IPS-NIHi7 (cell line): ENCODE measurements at regions not wholly inside any gene's neighbourhood (a gene's known extent, or its start where the extent isn't known, plus 50 kb on each side); places are given as distances from the start of the nearest gene placed in this dataset.
"Not testable (repeated sequence)": the region's sequence is repeated elsewhere in the genome, so short reads cannot be mapped to it uniquely, and the experiment has no call there.

Source experiments
- DNase-seq: peaks from one replicate; pipeline ENCODE4 v3.0.0; 2012; ENCODE audit warnings: mixed read lengths; ENCODE audit errors: extremely low spot score

DNA sequence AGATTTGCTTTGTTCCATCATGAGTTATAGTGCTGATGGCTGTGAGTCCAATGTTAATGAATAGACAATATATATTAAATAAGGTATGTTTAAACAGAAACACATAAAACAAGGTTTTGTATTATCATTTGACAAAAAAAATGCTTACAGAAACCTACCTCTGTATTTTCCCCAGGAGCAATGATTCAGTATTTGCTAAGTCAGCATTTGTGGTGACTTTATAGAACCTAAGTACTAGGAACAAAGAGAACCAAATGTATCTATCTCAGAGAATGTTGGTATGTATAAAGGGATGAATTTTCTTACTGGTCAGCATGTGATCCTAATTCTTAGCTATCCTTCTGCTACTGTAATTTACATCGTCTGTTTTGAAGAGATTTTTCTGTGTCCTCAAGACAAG, 421.5 kb upstream of the SEL1L start:
- DNase-seq, result no peak

DNA sequence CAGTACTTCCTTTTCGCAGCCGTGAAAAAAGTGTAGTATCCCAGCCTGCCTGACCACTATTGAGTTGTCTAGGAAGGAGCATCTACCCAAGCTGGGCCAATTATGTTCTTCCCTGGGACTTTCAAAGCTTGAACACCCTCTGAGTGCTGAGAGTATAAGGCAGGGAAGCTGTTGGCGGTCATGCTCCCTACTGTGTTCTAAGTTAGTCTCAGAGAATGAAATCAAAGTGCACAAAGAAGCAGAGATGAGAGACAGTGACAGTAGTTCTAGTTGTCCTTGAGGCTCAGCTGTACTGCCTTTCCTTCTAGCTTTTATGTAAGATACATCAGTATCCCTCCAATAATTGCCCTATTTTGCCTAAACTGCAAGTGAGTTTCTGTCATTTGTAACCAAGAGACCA, 427.1 kb upstream of the SEL1L start:
- DNase-seq, result no peak

DNA sequence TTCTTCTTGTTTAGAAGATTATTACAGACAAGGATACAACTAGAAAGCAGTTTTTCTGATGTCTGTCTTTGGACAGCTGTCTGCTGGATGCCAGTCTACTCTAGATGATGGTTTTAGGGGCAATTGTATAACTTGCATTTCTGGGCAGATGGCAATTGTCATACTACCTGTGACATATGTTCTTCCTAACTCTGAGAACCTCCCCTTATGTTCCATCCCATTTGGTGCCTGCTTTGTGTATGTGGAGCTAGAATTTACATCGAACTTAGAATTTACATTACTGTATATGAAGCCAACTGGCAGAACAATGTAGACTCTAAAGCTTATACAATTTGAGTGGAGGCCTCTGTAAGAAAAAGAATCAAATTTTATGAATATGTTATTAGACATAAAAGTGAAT, 430.2 kb upstream of the SEL1L start:
- no peak for DNase-seq

DNA sequence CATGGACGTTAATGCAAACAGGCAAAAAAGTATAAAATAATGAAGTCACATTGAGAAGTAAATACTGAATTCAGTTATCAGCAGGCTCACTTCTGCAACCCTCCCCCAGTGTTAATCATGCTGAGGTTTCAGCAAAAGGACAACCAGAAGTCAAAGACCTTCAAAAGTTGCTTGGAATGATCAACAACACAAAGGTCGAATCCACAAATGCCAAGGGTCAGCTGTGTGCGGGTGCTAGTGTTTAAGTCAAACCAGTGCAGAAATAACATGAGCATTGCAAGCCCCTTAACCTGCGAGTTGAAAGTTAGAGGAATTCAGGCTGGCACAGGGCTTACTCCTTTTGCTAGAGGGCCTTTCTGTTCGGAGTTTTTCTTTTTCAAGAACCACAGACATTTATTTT, 436.7 kb upstream of the SEL1L start:
- DNase-seq, result no peak

DNA sequence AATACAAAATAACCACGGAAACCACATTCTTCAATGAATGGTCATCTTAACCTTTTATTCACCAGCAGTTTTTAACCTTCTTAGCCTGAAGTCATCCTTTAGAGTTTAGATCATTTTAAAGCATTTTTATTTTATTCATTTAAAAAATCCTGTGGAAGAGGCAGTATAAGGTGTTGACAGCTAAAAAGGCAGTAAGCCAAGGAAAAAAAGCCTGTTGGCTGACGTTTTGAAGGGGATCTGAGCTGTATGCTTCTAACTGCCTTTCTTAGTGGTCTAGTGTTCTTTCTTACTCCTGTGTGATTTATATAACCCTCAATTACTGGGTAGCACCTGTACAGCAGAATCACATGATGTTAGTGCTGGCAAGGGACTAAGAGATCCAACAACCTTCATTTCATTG, 438.3 kb upstream of the SEL1L start:
- DNase-seq, result no peak

DNA sequence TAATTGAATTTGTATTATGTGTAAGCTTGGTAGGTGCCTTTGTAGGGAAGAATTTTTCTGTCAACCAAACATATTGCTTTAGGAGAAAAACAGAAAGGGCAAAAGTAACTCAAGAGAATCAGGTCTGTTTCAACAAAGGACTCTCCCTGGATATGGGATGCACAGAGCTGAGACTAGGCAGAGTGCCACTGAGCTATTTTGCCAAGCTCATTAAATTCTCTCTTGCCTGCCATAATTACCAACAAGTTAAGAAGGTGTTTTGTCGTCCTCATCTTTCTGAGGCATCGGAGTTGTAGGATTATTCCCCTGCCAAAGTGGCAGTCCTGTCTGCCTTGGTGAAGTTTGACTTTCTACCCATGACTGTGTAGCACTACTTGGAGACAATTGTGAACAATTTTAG, 438.9 kb upstream of the SEL1L start:
- DNase-seq, result no peak

DNA sequence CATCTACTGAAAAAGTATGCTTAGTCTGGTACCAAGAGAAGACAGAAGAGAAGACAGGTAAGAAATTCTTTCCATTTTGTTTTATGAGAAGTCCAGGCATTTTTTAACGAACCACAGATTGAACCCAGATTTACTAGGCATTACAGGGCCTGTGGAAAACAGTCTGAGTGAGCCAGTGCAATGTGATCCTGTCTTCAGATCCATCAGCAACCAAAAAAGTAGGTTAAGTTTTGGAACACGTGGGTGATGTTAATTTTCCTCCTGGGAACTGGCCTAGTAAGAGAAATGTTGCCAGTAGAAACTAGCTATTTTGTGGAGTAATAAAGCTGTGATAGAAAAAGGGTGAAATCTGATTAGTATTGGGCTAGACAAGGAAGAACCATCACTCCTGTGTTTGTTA, 440.9 kb upstream of the SEL1L start:
- DNase-seq, result no peak

DNA sequence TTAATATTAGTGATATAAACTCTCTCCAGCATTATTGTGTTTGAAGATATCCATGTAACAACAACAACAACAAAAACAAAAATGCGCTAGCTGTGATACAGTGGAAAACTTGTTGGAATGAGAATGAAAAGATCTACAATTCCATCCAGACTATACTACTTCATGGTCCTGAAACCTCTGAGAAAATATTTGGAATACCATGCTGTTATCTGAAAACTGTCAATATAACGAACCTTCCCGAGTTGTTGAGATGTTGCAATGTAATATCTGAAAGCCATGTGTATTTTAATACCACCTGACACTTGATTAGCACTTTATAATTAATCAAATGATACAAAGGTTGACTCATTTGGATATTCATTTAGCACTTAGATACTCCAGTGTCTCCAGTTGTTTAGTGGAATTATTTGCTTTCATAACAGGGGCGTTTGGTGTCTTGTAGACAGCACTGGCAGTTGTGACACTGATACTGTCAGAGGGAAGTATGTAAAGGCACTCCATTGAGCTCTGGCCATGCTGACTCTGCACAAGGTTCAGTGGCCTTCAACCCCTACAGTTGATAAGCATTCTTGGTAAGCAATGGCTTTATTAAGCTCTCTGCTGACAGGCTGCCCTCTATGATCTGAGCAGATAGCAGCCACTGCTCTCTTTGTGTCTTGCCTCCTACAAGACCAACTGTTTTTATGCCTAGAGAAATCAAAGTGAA, 447.1 kb upstream of the SEL1L start:
- no peak for DNase-seq

DNA sequence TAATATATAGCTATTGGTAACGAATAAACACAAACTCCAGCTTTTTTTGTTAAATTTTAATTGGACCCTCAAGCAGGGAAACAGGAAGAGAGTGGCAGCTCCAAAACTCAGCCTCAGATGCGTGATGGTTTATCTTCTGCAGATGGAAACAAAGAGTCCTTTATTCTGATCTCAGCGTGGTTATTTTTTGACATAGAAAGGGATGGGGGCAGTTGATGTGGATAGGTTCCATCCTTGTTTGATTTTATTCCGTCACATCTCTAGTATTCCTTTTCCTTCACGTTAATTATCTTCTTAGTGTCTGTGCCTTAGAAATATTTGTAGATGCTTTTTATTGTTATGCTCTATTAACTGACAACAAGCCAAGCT, 447.6 kb upstream of the SEL1L start:
- DNase-seq, result no peak

DNA sequence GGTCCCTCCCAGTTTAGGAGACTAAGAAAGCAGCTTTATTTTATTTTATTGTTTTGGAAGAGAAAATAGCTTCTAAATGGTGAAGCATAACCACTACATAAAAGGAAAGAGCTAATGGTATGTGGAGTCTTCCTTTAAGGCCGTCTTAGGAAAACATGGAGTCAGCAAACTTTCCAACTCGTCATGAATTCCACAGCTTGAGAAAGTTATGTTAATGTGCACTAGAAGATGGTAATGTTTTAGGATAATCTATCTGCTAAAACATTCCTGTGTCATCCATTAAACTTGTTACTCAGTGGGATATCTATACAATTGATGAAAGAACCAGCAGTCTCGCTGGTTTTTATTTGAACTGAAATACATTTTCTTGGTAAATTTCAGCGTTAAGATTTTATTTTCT, 448.4 kb upstream of the SEL1L start:
- no peak for DNase-seq

DNA sequence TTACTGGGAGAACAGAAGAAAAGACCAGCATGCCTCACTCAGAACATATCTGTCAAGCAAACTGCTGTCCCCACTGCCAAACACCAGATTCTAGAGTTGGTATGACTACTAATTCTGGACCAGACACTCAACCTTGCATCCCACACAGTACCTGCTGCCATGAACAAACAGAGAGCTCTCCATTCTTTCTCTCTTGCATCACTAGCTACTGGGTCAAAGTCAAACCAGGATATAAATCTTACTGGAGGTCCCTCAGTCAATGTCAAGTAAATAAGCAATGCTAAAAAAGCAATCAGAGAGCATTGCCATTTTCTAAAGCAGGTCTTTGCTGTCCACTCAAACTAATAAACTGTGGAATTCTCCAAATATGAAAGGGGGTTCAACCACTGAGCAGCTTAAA, 452.4 kb upstream of the SEL1L start:
- DNase-seq, result no peak

DNA sequence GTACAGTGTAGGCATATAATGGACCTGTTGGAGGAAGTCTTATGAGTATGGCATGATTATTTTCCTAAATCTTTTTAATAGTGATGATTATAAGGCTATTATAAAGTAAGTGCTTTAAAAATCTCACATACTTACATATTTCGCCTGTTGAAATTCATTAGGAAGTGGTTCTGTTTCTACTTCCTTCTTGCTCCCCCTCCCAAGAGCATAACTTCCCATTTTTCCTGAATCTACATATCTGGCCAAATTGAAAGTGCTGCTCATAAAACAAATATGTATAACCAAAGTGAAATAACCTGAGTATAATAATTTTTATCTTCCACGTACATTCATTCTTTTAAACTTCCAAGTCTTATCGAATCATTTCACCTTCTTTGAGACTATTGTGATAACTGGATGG, 455.6 kb upstream of the SEL1L start:
- DNase-seq, result no peak

DNA sequence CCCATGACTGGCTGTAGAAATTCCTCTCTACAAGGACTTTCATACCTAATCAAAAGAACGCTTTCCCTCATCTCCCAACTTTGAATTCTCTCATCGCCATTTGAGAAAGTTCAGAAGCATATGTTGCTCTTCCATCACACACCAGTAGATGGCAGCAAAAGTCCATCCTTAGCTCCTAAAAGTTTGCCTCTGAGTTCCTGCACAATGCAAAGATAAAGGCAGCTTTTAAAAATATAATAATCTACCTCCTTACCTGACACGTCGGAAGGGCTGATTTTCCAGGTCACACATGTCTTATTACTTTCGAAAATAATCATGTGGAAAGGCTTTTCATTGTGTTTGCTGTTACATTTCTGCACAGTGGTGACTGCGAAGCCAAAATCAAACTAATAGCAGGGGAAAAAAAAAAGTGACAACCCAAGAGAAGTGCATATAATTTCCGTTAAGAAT, 456.7 kb upstream of the SEL1L start:
- peak; percentile 52 for DNase-seq

DNA sequence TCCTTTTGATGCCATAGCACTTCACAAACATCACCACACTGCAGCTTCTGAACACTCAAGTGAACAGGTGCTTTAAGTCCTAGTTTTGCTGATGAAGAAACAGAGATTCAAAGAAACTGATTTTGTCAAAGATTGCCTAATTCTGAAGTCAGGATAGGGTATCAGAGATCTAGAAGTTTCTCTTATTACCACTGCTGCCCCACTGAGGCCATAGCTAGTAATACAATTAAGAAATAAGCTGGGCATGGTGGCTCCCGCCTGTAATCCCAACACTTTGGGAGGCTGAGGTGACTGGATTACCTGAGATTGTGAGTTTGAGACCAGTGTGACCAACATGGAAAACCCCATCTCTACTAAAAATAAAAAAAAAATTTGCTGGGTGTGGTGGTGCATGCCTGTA, 458.3 kb upstream of the SEL1L start:
- DNase-seq, result no peak

DNA sequence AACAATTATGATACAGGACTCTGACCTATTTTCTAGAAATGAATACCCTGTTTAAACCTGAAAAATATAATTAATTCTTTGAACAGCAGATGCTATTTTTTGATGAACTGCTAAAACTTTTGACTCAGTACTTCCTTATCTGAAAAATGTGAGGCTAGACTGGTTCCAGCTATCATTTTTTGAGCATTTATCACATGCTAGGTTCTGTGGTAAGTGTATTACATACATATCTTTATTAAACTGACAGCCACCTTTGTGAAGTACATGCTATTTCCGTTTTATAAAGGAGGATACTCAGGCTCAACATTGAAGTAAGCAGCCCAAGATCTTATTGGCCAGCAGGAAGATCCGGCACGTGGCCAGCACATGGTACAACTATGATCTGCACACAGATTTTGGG, 459.8 kb upstream of the SEL1L start:
- no peak for DNase-seq

DNA sequence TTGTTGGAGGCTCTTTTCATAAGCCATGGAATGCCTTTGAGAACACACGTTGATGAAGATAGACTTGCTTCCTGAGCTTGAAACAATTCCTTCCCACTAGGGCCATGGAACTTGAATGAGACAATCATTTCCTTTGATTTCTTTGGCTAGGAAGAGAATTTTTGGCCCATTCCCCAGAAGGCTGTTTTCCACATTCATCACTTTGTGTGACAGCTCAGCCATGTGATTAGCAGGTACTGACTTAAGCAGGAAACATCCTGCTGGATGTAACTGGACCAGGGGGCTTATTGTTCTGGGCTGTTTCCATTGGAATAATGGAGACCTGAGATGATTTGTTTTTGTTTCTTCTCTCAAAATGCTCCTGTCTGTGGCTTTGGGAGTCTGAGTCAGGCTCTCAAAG, 469.8 kb upstream of the SEL1L start:
- no peak for DNase-seq

DNA sequence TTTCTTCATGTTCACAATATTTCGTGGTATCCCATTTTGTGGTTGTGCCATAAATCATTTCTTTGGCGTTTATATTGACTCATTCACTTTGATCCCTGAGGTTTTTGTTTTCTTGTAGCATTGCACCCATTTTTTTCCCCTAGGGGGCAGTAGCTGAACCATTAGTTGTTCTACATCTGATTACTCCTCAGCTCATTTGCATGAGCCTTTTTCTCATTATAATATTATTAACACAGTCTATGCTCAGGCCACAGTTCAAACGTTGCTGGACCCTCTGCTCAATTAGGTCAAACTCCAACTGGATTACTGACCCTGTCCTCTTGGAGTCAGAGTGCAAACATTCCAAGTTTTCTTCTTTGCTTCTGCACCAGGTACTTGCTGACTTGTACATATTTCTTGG, 475.4 kb upstream of the SEL1L start:
- peak; percentile 35 for DNase-seq

DNA sequence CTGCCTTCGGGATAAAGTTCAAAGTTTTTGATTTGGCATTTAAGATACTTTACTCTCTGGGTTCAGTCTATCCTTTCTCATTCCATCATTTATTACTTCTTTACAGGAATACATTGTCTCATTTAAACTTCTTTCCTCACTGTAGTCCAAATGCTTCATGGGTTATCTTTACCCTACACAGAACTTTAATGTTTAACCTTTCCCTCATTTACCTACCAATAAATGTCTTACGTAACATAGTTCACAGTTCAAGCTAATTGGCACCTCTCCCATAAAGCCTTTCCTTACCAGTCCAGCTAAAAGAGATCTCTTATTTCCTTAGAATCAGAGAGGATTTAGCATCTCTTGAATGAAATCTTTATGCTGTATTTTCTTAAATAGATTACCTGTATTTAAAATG, 476.3 kb upstream of the SEL1L start:
- no peak for DNase-seq

DNA sequence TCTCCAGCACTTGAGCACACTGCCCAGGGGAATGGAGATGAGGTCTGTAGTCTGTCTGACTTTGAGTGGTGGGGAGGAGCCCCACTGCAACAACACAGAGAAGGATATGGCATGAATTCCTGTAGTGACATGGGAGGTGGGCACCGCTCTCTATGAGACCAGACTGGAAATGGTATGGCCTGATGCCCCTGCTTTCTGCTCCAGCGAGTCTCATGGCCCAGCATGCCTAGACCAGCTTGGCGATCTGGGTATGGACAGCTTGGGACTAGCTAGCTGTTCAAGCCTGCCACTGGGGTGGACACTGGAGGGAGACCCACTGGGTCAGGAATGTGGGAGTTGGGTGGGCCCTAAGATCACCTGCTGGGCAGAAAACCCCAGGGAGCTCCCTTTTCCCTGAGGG, 477.8 kb upstream of the SEL1L start:
- DNase-seq, result no peak

DNA sequence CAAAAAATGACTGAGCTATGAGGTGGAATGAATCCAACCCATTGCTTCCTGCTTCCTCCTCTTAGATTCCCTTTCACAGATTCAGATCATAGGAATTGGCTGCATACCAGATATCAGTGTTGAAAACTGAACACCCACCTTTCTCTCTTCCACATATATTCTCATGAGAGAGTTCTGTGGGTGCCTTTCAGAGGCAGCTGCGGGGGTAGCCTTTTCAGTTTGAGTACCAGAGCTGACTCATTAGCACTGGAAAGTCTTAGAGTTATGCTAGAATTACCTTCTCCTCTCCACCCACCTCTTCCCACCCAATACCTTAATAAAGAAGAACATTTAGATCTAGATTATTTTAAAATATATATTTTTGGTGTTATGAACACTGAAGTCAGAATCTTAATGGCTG, 495.4 kb upstream of the SEL1L start:
- no peak for DNase-seq

DNA sequence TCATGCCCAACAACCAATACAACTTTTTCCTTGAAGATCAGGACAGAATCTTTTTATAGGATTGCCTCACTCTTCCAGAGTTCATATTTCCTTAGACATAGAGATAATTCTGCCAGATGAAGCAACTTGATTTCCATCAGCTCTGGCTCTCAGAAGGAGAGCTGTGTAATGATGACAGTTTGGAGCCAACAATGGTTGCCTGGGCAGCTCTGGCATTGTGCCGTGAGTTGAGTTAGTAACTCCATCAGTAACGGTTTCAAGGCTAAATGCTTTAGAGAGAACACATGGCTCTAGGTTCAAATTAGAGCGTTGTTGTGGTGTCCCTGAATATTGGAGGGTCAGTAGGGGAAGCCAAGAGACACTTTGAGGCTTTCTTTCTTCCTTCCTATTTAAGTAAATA, 501.7 kb upstream of the SEL1L start:
- no peak for DNase-seq

DNA sequence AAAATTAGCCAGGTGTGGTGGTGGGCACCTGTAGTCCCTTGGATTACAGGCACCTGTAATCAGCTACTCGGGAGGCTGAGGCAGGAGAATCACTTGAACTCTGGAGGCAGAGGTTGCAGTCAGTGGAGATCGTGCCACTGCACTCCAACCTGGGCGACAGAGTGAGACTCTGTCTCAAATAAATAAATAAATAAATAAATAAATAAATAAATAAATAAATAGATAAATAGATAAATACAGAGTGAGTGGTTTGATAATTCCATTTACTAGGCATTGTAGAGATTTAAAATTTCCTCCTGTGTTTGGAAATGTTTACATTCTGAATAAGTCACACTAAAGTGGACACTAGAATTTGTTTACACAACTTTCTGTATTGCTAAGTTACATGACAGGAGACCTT, 504.4 kb upstream of the SEL1L start:
- not testable (repeated sequence) for DNase-seq

DNA sequence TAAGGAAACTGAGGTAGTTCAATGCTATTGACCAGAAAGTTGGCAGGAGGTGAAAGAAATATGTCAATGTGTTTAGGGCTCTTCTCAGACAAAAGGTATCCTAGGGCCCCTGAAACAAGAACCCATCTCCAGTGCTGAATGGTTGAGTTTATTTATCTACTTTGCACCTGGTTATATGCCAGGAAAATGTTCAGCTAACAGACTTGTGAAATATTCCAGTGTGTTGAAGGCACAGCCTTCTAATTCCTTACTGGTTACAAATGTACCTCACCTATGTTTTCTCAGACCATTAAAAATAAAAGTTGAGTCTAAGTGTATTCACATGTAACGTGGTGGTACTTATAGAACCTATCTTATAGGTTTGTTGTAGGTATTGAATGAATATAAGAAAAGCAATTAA, 511.7 kb upstream of the SEL1L start:
- DNase-seq, result no peak

DNA sequence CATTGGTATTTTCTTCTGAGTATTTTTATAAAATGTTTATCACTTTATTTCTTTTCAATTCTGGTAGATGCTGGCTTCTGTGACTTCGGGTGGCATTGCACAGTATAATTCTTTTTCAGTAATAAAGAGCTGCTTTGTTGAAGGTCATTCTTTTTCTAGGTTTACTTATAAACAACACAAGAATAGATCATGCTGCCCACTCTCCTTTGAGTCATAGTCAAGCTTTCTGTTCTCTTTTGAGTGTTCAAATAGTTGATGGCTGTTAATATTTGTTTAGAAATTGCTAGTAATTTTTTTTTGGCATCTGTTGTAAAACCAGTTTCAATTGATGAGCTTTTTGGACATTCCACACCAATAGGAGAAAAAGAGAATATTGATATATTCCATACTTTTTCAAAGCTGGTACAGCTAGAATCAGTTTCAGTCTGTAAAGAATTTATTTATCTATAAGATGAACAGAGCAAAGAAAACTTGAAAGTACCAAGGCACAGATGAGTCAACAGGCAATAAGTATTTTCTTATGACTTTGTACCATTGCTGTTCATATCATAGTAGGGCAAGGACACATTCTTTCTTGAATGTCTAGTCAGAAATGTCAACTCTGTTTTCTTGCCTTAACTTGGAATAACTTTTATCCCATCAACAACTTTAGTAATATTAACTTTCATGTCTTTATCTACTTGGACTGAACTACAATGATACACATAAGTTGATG, 513.0 kb upstream of the SEL1L start:
- no peak for DNase-seq
